ENCODE measurements at regions not wholly inside any gene's neighbourhood (a gene's known extent, or its start where the extent isn't known, plus 50 kb on each side); places are given as distances from the start of the nearest gene placed in this dataset.

GRCh38 chr20:12084482-12084881 is 166.8 kb downstream of the BTBD3 start:
- Histone ChIP-seq H3K27ac (ENCODE audit: low read depth in 1 of 2, low read length in 2 of 2) (no peak overlapping the region), H3K36me3 (replicated peaks in 1 of 2; ENCODE audit: control insufficient read depth in 1 of 2, insufficient read depth in 2 of 2, low read length in 2 of 2) (no peaks in the 10 kb centered on the region), H3K9me3 (replicated peaks in 1 of 2; ENCODE audit: control insufficient read depth in 1 of 2, insufficient read depth in 1 of 2, low read length in 2 of 2) (no peaks in the 10 kb centered on the region), H3K4me1 (ENCODE audit: control insufficient read depth in 1 of 2, insufficient read depth in 2 of 2, low read length in 2 of 2) (no peaks in the 10 kb centered on the region), H3K4me2 (replicated peaks; ENCODE audit: extremely low read depth, low read length, poor library complexity, severe bottlenecking) (no peak overlapping the region), H3K79me2 (ENCODE audit: insufficient read depth, low read length) (no peaks in the 10 kb centered on the region), H3K4me3 (replicated peaks in 1 of 3; ENCODE audit: low read depth in 2 of 3, low read length in 3 of 3) (no peak overlapping the region), H3K27me3 (ENCODE audit: control insufficient read depth in 2 of 2, insufficient read depth in 2 of 2, low read length in 2 of 2) (no peaks in the 10 kb centered on the region), H2AFZ (ENCODE audit: insufficient read depth, low read depth, low read length, poor library complexity, severe bottlenecking) (no peak overlapping the region), H3K9ac (ENCODE audit: insufficient read depth, low read length, poor library complexity, severe bottlenecking) (no peak overlapping the region), H4K20me1 (ENCODE audit: insufficient read depth, low read length) (no peaks in the 10 kb centered on the region)
- Mint-ChIP-seq H3K27me3 (ENCODE audit: low read depth in 3 of 3) (peaks cover 0 to 3% (median 0%) of the 10 kb centered on the region in 3 donors), H3K36me3 (no peaks in the 10 kb centered on the region), H3K27ac (no peak overlapping the region), H3K4me3 (no peak overlapping the region), H3K9me3 (peaks cover 0 to 3% (median 0%) of the 10 kb centered on the region in 7 donors), H3K4me1 (no peaks in the 10 kb centered on the region)
- intact Hi-C loops (cut with micrococcal nuclease) = no loop called here
- no peak for TF ChIP-seq CTCF (IDR thresholded peaks at IDR 0.05)
- 75% methylated on average over 1 of the region's 2 CpGs for WGBS (ENCODE audit: insufficient coverage)
- no peak for DNase-seq

DNA sequence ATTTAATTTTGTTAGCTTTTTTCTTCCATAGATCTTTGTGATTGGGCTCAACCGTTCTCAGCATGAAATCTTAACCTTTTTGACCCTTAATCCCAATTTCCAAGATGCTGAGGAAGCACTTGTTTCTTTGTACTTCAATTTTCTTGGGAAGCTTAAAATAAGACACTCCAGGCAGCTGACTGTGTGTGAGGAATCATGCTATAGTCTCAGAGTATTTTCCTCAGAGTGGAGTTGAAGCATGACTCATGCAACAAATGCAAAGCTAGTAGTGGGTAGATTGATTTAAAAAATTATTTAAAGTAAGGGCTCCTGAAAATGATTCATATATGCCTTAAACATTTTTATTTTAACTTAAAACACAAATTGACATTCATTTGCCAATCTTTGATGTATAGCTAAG is 168.7 kb downstream of the BTBD3 start:
- peaks cover 0 to 3% (median 0%) of the 10 kb centered on the region in 7 donors for H3K9me3 Mint-ChIP-seq
- TF ChIP-seq CTCF (IDR thresholded peaks at IDR 0.05) = no peak
- Histone ChIP-seq H3K4me1 (ENCODE audit: control insufficient read depth in 1 of 2, insufficient read depth in 2 of 2, low read length in 2 of 2) (peaks cover 0 to 2% of the 10 kb centered on the region in 2 donors), H3K36me3 (replicated peaks in 1 of 2; ENCODE audit: control insufficient read depth in 1 of 2, insufficient read depth in 2 of 2, low read length in 2 of 2) (no peaks in the 10 kb centered on the region), H4K20me1 (ENCODE audit: insufficient read depth, low read length) (no peaks in the 10 kb centered on the region), H3K9ac (ENCODE audit: insufficient read depth, low read length, poor library complexity, severe bottlenecking) (no peak overlapping the region), H3K27me3 (ENCODE audit: control insufficient read depth in 2 of 2, insufficient read depth in 2 of 2, low read length in 2 of 2) (no peaks in the 10 kb centered on the region), H3K4me2 (replicated peaks; ENCODE audit: extremely low read depth, low read length, poor library complexity, severe bottlenecking) (no peak overlapping the region), H3K27ac (ENCODE audit: low read depth in 1 of 2, low read length in 2 of 2) (no peak overlapping the region), H3K9me3 (replicated peaks in 1 of 2; ENCODE audit: control insufficient read depth in 1 of 2, insufficient read depth in 1 of 2, low read length in 2 of 2) (no peaks in the 10 kb centered on the region), H3K4me3 (replicated peaks in 1 of 3; ENCODE audit: low read depth in 2 of 3, low read length in 3 of 3) (no peak overlapping the region), H3K79me2 (ENCODE audit: insufficient read depth, low read length) (no peaks in the 10 kb centered on the region), H2AFZ (ENCODE audit: insufficient read depth, low read depth, low read length, poor library complexity, severe bottlenecking) (no peak overlapping the region)
- intact Hi-C loops (cut with micrococcal nuclease) = no loop called here
- no peaks in the 10 kb centered on the region for H3K36me3 Mint-ChIP-seq
- H3K27me3 Mint-ChIP-seq (ENCODE audit: low read depth in 3 of 3) = peaks cover 0 to 3% (median 0%) of the 10 kb centered on the region in 3 donors
- H3K4me1 Mint-ChIP-seq = peaks cover 7% of the 10 kb centered on the region
- no peak overlapping the region for H3K4me3 Mint-ChIP-seq
- WGBS (ENCODE audit: insufficient coverage) = no CpG with 5 or more reads among the region's 1 CpG
- no peak overlapping the region for H3K27ac Mint-ChIP-seq
- no peak for DNase-seq

All from CD14-positive monocyte (primary cell).